ENCODE measurements at regions not wholly inside any gene's neighbourhood (a gene's known extent, or its start where the extent isn't known, plus 50 kb on each side); places are given as distances from the start of the nearest gene placed in this dataset.

GRCh38 chr14:88960496-88960895, 136.0 kb downstream of the TTC8 start:
- TF ChIP-seq CTCF (IDR thresholded peaks at IDR 0.05; ENCODE audit: insufficient read depth, low read depth, low read length), result no peak
- no peak for TF ChIP-seq EZH2 (IDR thresholded peaks at IDR 0.05; ENCODE audit: insufficient read depth, low read length)

Data from astrocyte (in vitro differentiated cells and primary cell).